IMR-90 (cell line): ENCODE measurements at regions not wholly inside any gene's neighbourhood (a gene's known extent, or its start where the extent isn't known, plus 50 kb on each side); places are given as distances from the start of the nearest gene placed in this dataset.

Experiments
- BHLHE40 ChIP-seq: fragments of 150-350 bp; IDR thresholded peaks from 2 replicates; pipeline ENCODE4 v1.6.1; 2016; ENCODE audit warnings: mild to moderate bottlenecking, low read depth, low read length
- CEBPB ChIP-seq: IDR thresholded peaks from 2 replicates; pipeline ENCODE4 v1.6.1; 2012; ENCODE audit warnings: low read depth, low read length, improper control_type of control experiment
- CHD1 ChIP-seq: IDR thresholded peaks from 2 replicates; pipeline ENCODE4 v1.6.1; 2012; ENCODE audit warnings: low read depth, low read length, improper control_type of control experiment
- MAFK ChIP-seq: IDR thresholded peaks from 2 replicates; pipeline ENCODE4 v1.6.1; 2012; ENCODE audit warnings: low read depth, low read length, improper control_type of control experiment
- MAZ ChIP-seq: IDR thresholded peaks from 2 replicates; pipeline ENCODE4 v1.6.1; 2012; ENCODE audit warnings: low read depth, mild to moderate bottlenecking, low read length, improper control_type of control experiment, moderate library complexity, borderline replicate concordance
- MXI1 ChIP-seq: IDR thresholded peaks from 2 replicates; pipeline ENCODE4 v1.6.1; 2012; ENCODE audit warnings: low read depth, mild to moderate bottlenecking, low read length, moderate library complexity, borderline replicate concordance
- POLR2A ChIP-seq: IDR thresholded peaks from 2 replicates; pipeline ENCODE4 v1.6.1; 2012; ENCODE audit warnings: mild to moderate bottlenecking, low read depth, low read length
- RAD21 ChIP-seq: IDR thresholded peaks from 2 replicates; pipeline ENCODE4 v1.6.1; 2012; ENCODE audit warnings: low read length, improper control_type of control experiment
- RCOR1 ChIP-seq: IDR thresholded peaks from 2 replicates; pipeline ENCODE4 v1.6.1; 2012; ENCODE audit warnings: mild to moderate bottlenecking, low read length, improper control_type of control experiment; ENCODE audit not compliant: insufficient replicate concordance
- RFX5 ChIP-seq: IDR thresholded peaks from 2 replicates; pipeline ENCODE4 v1.8.0; 2012; ENCODE audit warnings: low read depth, mild to moderate bottlenecking, low read length, moderate library complexity
- SMC3 ChIP-seq: fragments of 150-350 bp; IDR thresholded peaks from 2 replicates; pipeline ENCODE4 v1.6.1; 2016; ENCODE audit warnings: low read depth, mild to moderate bottlenecking, antibody characterized with exemption, low read length, moderate library complexity
- USF2 ChIP-seq: fragments of 150-350 bp; IDR thresholded peaks from 2 replicates; pipeline ENCODE4 v1.6.1; 2017; ENCODE audit warnings: mild to moderate bottlenecking, antibody characterized with exemption, low read length, low read depth
- TF ChIP-seq, protein P1 (sequence below): conservative IDR thresholded peaks from 2 replicates; pipeline ENCODE4 v1.5.1; 2012; ENCODE audit warnings: mild to moderate bottlenecking, low read depth, low read length, improper control_type of control experiment
- TF ChIP-seq, protein P2 (sequence below): fragments of 150-350 bp; IDR thresholded peaks from 2 replicates; pipeline ENCODE4 v1.6.1; 2016; ENCODE audit warnings: low read depth, mild to moderate bottlenecking, low read length, moderate library complexity, borderline replicate concordance

GRCh38 chr5:28328681-28329080, 1290.3 kb upstream of the CDH9 start:
- TF ChIP-seq POLR2A (no peak), MAFK (no peak), MXI1 (no peak), RAD21 (no peak), CEBPB (no peak), USF2 (no peak), MAZ (no peak), RCOR1 (no peak), SMC3 (no peak), RFX5 (no peak), CHD1 (no peak), BHLHE40 (no peak)
- TF ChIP-seq, protein P1, sequence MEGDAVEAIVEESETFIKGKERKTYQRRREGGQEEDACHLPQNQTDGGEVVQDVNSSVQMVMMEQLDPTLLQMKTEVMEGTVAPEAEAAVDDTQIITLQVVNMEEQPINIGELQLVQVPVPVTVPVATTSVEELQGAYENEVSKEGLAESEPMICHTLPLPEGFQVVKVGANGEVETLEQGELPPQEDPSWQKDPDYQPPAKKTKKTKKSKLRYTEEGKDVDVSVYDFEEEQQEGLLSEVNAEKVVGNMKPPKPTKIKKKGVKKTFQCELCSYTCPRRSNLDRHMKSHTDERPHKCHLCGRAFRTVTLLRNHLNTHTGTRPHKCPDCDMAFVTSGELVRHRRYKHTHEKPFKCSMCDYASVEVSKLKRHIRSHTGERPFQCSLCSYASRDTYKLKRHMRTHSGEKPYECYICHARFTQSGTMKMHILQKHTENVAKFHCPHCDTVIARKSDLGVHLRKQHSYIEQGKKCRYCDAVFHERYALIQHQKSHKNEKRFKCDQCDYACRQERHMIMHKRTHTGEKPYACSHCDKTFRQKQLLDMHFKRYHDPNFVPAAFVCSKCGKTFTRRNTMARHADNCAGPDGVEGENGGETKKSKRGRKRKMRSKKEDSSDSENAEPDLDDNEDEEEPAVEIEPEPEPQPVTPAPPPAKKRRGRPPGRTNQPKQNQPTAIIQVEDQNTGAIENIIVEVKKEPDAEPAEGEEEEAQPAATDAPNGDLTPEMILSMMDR = no peak
- TF ChIP-seq, protein P2, sequence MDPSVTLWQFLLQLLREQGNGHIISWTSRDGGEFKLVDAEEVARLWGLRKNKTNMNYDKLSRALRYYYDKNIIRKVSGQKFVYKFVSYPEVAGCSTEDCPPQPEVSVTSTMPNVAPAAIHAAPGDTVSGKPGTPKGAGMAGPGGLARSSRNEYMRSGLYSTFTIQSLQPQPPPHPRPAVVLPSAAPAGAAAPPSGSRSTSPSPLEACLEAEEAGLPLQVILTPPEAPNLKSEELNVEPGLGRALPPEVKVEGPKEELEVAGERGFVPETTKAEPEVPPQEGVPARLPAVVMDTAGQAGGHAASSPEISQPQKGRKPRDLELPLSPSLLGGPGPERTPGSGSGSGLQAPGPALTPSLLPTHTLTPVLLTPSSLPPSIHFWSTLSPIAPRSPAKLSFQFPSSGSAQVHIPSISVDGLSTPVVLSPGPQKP = no peak
